ENCODE measurements at regions not wholly inside any gene's neighbourhood (a gene's known extent, or its start where the extent isn't known, plus 50 kb on each side); places are given as distances from the start of the nearest gene placed in this dataset.

DNA sequence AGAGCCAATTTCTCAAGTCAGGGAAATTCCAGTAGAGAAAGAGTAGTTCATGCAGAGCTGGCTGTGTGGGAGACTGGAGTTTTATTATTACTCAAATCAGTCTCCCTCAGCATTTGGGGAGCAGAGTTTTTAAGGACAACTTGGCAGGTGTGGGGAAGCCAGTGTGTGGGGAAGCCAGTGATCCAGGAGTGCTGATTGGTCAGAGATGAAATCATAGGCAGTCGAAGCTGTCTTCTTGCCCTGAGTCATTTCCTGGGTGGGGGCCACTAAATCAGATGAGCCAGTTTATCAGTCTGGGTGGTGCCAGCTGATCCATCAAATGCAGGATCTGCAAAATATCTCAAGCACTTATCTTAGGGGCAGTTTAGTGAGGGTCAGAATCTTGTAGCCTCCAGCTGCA lies 194.6 kb upstream of the NRG3 start:
- no peak overlapping the region for H3K4me3 ChIP-seq (ENCODE audit: low read length)
- H3K27me3 ChIP-seq (ENCODE audit: control insufficient read depth, insufficient read depth, low read length): no peaks in the 10 kb centered on the region
- H3K9me3 ChIP-seq (ENCODE audit: control insufficient read depth, low read depth, low read length): no peaks in the 10 kb centered on the region
- no peaks in the 10 kb centered on the region for H3K36me3 ChIP-seq (ENCODE audit: control insufficient read depth, low read depth, low read length)
- H3K4me1 ChIP-seq (ENCODE audit: control insufficient read depth, low read depth, low read length): no peaks in the 10 kb centered on the region
- no peak overlapping the region for H3K9ac ChIP-seq (ENCODE audit: low read length)
- no peak overlapping the region for H3K27ac ChIP-seq (ENCODE audit: low read length)

GRCh38 chr10:81688459-81688858 lies 186.5 kb upstream of the NRG3 start:
- Histone ChIP-seq H3K9ac (ENCODE audit: low read length) (no peak overlapping the region), H3K36me3 (ENCODE audit: control insufficient read depth, low read depth, low read length) (no peaks in the 10 kb centered on the region), H3K27ac (ENCODE audit: low read length) (no peak overlapping the region), H3K27me3 (ENCODE audit: control insufficient read depth, insufficient read depth, low read length) (no peaks in the 10 kb centered on the region), H3K4me1 (ENCODE audit: control insufficient read depth, low read depth, low read length) (no peaks in the 10 kb centered on the region), H3K9me3 (ENCODE audit: control insufficient read depth, low read depth, low read length) (no peaks in the 10 kb centered on the region), H3K4me3 (ENCODE audit: low read length) (no peak overlapping the region)

DNA sequence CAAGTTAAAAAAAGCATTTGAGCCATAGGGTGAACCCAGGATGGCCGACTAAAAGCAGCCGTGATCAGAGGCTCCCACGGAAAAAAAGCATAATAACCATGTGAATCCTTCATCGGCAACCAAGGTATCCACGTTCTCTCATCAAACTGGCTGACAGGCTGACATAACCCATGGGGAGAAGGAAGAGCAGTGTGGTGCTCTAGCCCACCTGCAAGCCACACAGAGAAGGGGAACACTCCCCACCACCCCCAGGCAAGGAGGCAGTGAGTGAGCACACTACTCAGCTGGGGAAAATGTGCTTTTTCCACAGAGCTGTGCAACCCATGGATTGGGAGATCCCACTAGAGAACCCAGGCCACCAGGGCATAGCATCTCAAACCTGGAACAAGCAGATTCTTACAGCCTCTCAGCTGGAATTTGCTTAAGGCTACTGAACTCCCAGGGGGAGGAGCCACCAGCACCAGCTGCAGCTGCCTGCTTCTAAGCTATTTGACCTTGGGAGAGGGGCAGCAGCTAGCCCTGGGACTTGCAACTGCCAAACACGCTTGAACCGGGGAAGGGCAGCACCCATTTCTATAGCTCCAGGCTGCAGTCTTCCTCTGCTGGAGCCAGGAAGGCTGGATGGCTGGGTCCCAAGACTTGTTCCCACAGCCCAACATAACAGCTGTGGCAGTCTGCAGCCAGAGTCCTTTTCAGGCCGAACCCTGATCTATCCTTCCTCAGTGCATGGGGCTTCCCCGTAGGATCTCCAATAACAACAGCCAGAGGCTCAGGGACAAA lies 178.2 kb upstream of the NRG3 start:
- Histone ChIP-seq H3K27ac (ENCODE audit: low read length) (no peak overlapping the region), H3K9me3 (ENCODE audit: control insufficient read depth, low read depth, low read length) (no peaks in the 10 kb centered on the region), H3K27me3 (ENCODE audit: control insufficient read depth, insufficient read depth, low read length) (no peaks in the 10 kb centered on the region), H3K4me1 (ENCODE audit: control insufficient read depth, low read depth, low read length) (peaks cover 12% of the 10 kb centered on the region), H3K4me3 (ENCODE audit: low read length) (no peak overlapping the region), H3K9ac (ENCODE audit: low read length) (no peak overlapping the region), H3K36me3 (ENCODE audit: control insufficient read depth, low read depth, low read length) (no peaks in the 10 kb centered on the region)

DNA sequence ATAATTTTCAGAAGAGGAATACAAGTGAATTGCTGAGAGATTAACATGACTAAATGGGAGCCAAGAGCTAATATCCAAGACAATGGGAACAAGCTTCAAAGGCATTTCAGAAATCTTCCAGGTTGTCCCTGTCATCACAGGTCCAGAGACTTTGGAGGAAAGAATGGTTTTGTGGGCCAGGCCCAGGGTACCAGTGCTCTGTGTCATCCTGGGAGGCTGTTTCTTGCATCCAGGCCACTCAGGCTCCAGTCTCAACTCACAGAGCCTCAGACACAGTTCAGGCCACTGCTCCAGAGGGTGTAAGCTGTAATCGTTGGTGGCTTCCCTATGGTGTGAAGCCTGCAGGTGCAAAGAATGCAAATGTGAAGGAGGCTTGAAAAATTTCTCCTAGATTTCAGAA lies 170.4 kb upstream of the NRG3 start:
- no peak overlapping the region for H3K27ac ChIP-seq (ENCODE audit: low read length)
- no peaks in the 10 kb centered on the region for H3K27me3 ChIP-seq (ENCODE audit: control insufficient read depth, insufficient read depth, low read length)
- H3K4me1 ChIP-seq (ENCODE audit: control insufficient read depth, low read depth, low read length): peaks cover 11% of the 10 kb centered on the region
- H3K4me3 ChIP-seq (ENCODE audit: low read length): no peak overlapping the region
- H3K36me3 ChIP-seq (ENCODE audit: control insufficient read depth, low read depth, low read length): no peaks in the 10 kb centered on the region
- no peaks in the 10 kb centered on the region for H3K9me3 ChIP-seq (ENCODE audit: control insufficient read depth, low read depth, low read length)
- no peak overlapping the region for H3K9ac ChIP-seq (ENCODE audit: low read length)

GRCh38 chr10:81708416-81708815 lies 166.6 kb upstream of the NRG3 start:
- Histone ChIP-seq H3K27ac (ENCODE audit: low read length) (no peak overlapping the region), H3K9me3 (ENCODE audit: control insufficient read depth, low read depth, low read length) (no peaks in the 10 kb centered on the region), H3K36me3 (ENCODE audit: control insufficient read depth, low read depth, low read length) (no peaks in the 10 kb centered on the region), H3K27me3 (ENCODE audit: control insufficient read depth, insufficient read depth, low read length) (no peaks in the 10 kb centered on the region), H3K4me1 (ENCODE audit: control insufficient read depth, low read depth, low read length) (peaks cover 11% of the 10 kb centered on the region), H3K9ac (ENCODE audit: low read length) (no peak overlapping the region), H3K4me3 (ENCODE audit: low read length) (no peak overlapping the region)

DNA sequence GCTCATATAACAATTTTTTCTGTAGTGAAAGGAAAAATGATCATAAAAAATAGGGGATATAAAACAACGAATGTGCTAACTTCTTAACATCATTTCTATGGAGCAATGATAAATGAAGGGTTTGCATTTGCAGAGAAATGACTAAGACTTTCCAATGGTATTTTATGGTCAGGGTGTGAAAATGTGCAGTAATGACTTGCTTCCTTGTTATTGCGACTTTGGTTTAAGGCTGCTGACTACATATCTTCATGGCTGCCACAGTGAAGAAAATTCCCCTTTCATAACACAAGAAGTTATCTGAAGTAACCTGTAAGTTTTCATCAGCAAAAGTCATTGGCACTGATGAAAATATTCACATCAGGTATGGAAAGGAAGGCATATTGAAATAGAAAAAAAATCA lies 166.1 kb upstream of the NRG3 start:
- H3K9ac ChIP-seq (ENCODE audit: low read length): no peak overlapping the region
- H3K36me3 ChIP-seq (ENCODE audit: control insufficient read depth, low read depth, low read length): no peaks in the 10 kb centered on the region
- H3K4me1 ChIP-seq (ENCODE audit: control insufficient read depth, low read depth, low read length): peaks cover 11% of the 10 kb centered on the region
- no peak overlapping the region for H3K4me3 ChIP-seq (ENCODE audit: low read length)
- no peaks in the 10 kb centered on the region for H3K27me3 ChIP-seq (ENCODE audit: control insufficient read depth, insufficient read depth, low read length)
- no peaks in the 10 kb centered on the region for H3K9me3 ChIP-seq (ENCODE audit: control insufficient read depth, low read depth, low read length)
- no peak overlapping the region for H3K27ac ChIP-seq (ENCODE audit: low read length)

- Histone ChIP-seq H3K27me3 (ENCODE audit: control insufficient read depth, insufficient read depth, low read length) (no peaks in the 10 kb centered on the region), H3K9ac (ENCODE audit: low read length) (no peak overlapping the region), H3K4me3 (ENCODE audit: low read length) (no peak overlapping the region), H3K9me3 (ENCODE audit: control insufficient read depth, low read depth, low read length) (no peaks in the 10 kb centered on the region), H3K36me3 (ENCODE audit: control insufficient read depth, low read depth, low read length) (no peaks in the 10 kb centered on the region), H3K27ac (ENCODE audit: low read length) (no peak overlapping the region), H3K4me1 (ENCODE audit: control insufficient read depth, low read depth, low read length) (no peaks in the 10 kb centered on the region)
These were observed 152.6 kb upstream of the NRG3 start for GRCh38 chr10:81722399-81722798.

DNA sequence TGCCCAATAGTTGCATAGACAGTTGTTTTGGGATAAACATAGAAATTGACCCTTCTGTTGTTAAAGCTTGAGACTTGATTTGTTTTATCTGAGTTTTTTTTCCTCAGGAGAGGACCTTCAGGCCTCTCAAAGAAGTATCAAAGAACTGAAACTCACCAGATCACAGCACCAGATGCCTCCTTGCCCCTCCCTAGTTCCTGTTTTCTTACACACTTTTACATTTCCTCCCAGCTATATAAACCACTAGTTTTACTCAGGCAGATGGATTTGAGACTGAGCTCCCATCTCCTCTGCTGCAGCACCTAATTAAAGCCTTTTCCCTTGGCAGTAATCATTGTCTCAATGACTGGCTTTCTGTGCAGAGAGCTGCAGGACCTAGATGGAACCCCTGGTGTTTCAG lies 150.6 kb upstream of the NRG3 start:
- H3K27ac ChIP-seq (ENCODE audit: low read length): no peak overlapping the region
- H3K36me3 ChIP-seq (ENCODE audit: control insufficient read depth, low read depth, low read length): no peaks in the 10 kb centered on the region
- H3K27me3 ChIP-seq (ENCODE audit: control insufficient read depth, insufficient read depth, low read length): no peaks in the 10 kb centered on the region
- no peak overlapping the region for H3K9ac ChIP-seq (ENCODE audit: low read length)
- H3K4me3 ChIP-seq (ENCODE audit: low read length): no peak overlapping the region
- H3K9me3 ChIP-seq (ENCODE audit: control insufficient read depth, low read depth, low read length): no peaks in the 10 kb centered on the region
- H3K4me1 ChIP-seq (ENCODE audit: control insufficient read depth, low read depth, low read length): peaks cover 5% of the 10 kb centered on the region

DNA sequence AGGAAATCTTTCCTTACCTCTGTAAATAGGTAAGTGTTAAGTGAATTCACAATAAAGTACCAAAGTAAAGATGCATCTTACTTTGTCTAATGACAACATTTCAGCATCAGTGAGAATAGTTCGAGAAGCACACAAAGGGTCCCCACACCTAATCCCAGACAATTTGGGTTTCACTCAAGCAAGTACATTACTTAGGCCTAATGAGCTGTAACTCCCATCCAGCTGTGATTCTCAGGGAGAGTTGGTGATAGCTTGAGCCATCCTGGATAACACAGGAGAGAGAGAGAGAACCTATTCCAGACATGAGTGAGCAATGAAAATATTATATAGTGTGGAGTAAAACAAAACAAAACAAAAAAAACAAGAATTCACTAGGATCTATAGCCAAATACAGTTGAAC lies 149.1 kb upstream of the NRG3 start:
- no peak overlapping the region for H3K9ac ChIP-seq (ENCODE audit: low read length)
- H3K9me3 ChIP-seq (ENCODE audit: control insufficient read depth, low read depth, low read length): no peaks in the 10 kb centered on the region
- H3K4me3 ChIP-seq (ENCODE audit: low read length): no peak overlapping the region
- H3K27ac ChIP-seq (ENCODE audit: low read length): no peak overlapping the region
- H3K4me1 ChIP-seq (ENCODE audit: control insufficient read depth, low read depth, low read length): peaks cover 5% of the 10 kb centered on the region
- no peaks in the 10 kb centered on the region for H3K36me3 ChIP-seq (ENCODE audit: control insufficient read depth, low read depth, low read length)
- no peaks in the 10 kb centered on the region for H3K27me3 ChIP-seq (ENCODE audit: control insufficient read depth, insufficient read depth, low read length)

- Histone ChIP-seq H3K27ac (ENCODE audit: low read length) (no peak overlapping the region), H3K36me3 (ENCODE audit: control insufficient read depth, low read depth, low read length) (no peaks in the 10 kb centered on the region), H3K27me3 (ENCODE audit: control insufficient read depth, insufficient read depth, low read length) (no peaks in the 10 kb centered on the region), H3K9ac (ENCODE audit: low read length) (no peak overlapping the region), H3K4me1 (ENCODE audit: control insufficient read depth, low read depth, low read length) (peaks cover 5% of the 10 kb centered on the region), H3K4me3 (ENCODE audit: low read length) (no peak overlapping the region), H3K9me3 (ENCODE audit: control insufficient read depth, low read depth, low read length) (no peaks in the 10 kb centered on the region)
These were observed 146.3 kb upstream of the NRG3 start for GRCh38 chr10:81728692-81729091.

DNA sequence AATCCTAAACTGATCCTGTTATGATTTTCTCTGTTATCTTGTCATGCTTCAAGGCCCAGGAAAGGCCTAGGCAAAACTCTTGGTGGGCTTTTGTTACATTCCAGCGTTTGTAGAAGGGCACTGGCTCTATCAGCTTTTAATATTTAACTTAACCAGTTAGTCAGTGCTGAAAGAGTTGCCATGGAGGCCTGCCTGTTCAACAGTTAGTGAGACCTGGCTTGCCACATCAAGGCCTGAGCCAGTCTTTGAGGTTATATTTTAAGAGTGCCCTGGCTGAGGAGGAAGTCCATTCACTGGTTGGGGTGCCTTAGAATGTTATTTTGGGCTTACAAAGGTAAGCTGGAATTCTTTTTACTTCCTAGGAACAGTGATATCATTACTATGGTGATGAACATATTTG lies 144.1 kb upstream of the NRG3 start:
- Histone ChIP-seq H3K36me3 (ENCODE audit: control insufficient read depth, low read depth, low read length) (no peaks in the 10 kb centered on the region), H3K9ac (ENCODE audit: low read length) (no peak overlapping the region), H3K4me1 (ENCODE audit: control insufficient read depth, low read depth, low read length) (peaks cover 5% of the 10 kb centered on the region), H3K27ac (ENCODE audit: low read length) (no peak overlapping the region), H3K9me3 (ENCODE audit: control insufficient read depth, low read depth, low read length) (peaks cover 3% of the 10 kb centered on the region), H3K4me3 (ENCODE audit: low read length) (no peak overlapping the region), H3K27me3 (ENCODE audit: control insufficient read depth, insufficient read depth, low read length) (no peaks in the 10 kb centered on the region)

GRCh38 chr10:81733542-81733941 lies 141.5 kb upstream of the NRG3 start:
- Histone ChIP-seq H3K4me3 (ENCODE audit: low read length) (no peak overlapping the region), H3K36me3 (ENCODE audit: control insufficient read depth, low read depth, low read length) (no peaks in the 10 kb centered on the region), H3K27me3 (ENCODE audit: control insufficient read depth, insufficient read depth, low read length) (no peaks in the 10 kb centered on the region), H3K4me1 (ENCODE audit: control insufficient read depth, low read depth, low read length) (peaks cover 1% of the 10 kb centered on the region), H3K9me3 (ENCODE audit: control insufficient read depth, low read depth, low read length) (peaks cover 3% of the 10 kb centered on the region), H3K27ac (ENCODE audit: low read length) (no peak overlapping the region), H3K9ac (ENCODE audit: low read length) (no peak overlapping the region)

All from iPS-18a (cell line).